Testis (tissue), 2 donors: ENCODE measurements at regions not wholly inside any gene's neighbourhood (a gene's known extent, or its start where the extent isn't known, plus 50 kb on each side); places are given as distances from the start of the nearest gene placed in this dataset.
"Not testable (repeated sequence)": the region's sequence is repeated elsewhere in the genome, so short reads cannot be mapped to it uniquely, and the experiment has no call there.

Experiments
- DNase-seq: peaks from one replicate; pipeline ENCODE4 v3.0.0-alpha.2; 2019
- H3K27ac ChIP-seq, 2 donors: fragments of 200-600 bp; sonication (generic); one replicate each; pipeline ENCODE4 v1.5.1; 2019
- H3K27me3 ChIP-seq: fragments of 200-600 bp; sonication (generic); one replicate; pipeline ENCODE4 v1.5.1; 2019
- H3K36me3 ChIP-seq: fragments of 200-600 bp; sonication (generic); one replicate; pipeline ENCODE4 v1.5.1; 2017; ENCODE audit warnings: low read depth; ENCODE audit errors: missing control alignments
- H3K4me1 ChIP-seq: fragments of 200-600 bp; sonication (generic); one replicate; pipeline ENCODE4 v1.5.1; 2019
- H3K4me3 ChIP-seq, 2 donors: fragments of 200-600 bp; sonication (generic); one replicate each; pipeline ENCODE4 v1.5.1; 2017 to 2019
- H3K9me3 ChIP-seq: fragments of 200-600 bp; sonication (generic); one replicate; pipeline ENCODE4 v1.5.1; 2017
- CTCF ChIP-seq, 3 experiments: fragments of 450-650 bp in 2 of 3; fragments of 200-600 bp in 1 of 3; sonication (generic) in 1 of 3; IDR thresholded peaks; one replicate each; pipeline ENCODE4 v1.5.1; 2016 to 2019; ENCODE audit warnings: antibody characterized with exemption in 3 of 3, mild to moderate bottlenecking in 2 of 3, moderate library complexity in 1 of 3
- POLR2A ChIP-seq: fragments of 450-650 bp; IDR thresholded peaks from one replicate; pipeline ENCODE4 v1.6.1; 2017; ENCODE audit warnings: antibody characterized with exemption, mild to moderate bottlenecking, moderate library complexity
- whole genome bisulfite sequencing, 2 donors: methylation state at CpG; one replicate each; pipeline ENCODE4 v1.1.5; 2018; 5-methylcytosine and 5-hydroxymethylcytosine counted together
- intact Hi-C: fragments of 100-400 bp; cut with DNase I; formaldehyde crosslinking; loops from one replicate; pipeline ENCODE4 v1.15.1; 2023; ENCODE audit warnings: low total_unique reads

DNA sequence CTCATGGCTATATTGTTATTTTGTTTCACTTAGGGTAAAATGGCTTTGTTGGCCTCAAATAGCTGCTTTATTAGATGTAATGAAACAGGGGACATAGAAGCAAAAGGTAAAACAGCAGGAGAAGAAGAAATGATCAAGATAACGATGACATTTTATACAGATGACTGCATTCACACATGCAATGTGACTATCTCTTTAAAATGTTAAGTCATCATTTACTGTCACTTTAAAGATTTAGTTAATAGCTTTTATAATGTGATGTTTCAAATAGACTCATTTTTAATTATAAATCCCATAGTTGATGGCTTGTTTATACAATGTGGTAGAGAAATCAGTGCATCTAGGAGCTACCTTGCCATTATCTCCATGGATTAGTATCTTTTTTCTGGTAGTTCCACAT, 2160.8 kb upstream of the DEFB115 start:
- H3K36me3 ChIP-seq, DNase-seq, H3K27ac ChIP-seq, intact Hi-C loops, H3K4me3 ChIP-seq, H3K4me1 ChIP-seq, H3K9me3 ChIP-seq, H3K27me3 ChIP-seq: not testable (repeated sequence)
- WGBS, 2 donors, result 33 to 51% methylated on average over 1 of the region's 1 CpG

DNA sequence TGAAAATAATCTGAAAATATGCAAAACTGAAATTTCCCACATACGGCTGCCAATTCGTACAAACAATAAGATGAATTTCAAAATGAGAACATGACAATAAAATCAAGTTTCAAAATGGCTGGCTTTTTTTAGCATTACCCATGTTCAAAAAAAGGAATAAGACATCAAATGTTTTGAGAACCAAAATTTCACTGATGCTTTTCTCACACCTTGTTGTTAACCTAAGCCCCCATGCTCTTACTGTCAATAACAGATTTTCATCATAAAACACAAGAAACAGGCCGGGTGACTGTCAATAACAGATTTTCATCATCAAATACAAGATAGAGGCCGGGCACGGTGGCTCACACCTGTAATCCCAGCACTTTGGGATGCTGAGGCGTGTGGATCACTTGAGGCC, 2149.6 kb upstream of the DEFB115 start:
- intact Hi-C loops, DNase-seq, H3K4me1 ChIP-seq, H3K27ac ChIP-seq, H3K4me3 ChIP-seq, H3K27me3 ChIP-seq, H3K36me3 ChIP-seq, H3K9me3 ChIP-seq: not testable (repeated sequence)
- 58 to 63% methylated on average over 6 of the region's 6 CpGs for WGBS, 2 donors

DNA sequence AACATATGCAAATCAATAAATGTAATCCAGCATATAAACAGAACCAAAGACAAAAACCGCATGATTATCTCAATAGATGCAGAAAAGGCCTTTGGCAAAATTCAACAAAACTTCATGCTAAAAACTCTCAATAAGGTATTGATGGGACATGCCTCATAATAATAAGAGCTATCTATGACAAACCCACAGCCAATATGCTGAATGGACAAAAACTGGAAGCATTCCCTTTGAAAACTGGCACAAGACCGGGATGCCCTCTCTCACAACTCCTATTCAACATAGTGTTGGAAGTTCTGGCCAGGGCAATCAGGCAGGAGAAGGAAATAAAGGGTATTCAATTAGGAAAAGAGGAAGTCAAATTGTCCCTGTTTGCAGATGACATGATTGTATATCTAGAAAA, 2148.1 kb upstream of the DEFB115 start:
- WGBS, 2 donors, result 37 to 46% methylated on average over 2 of the region's 2 CpGs
- H3K27me3 ChIP-seq, H3K36me3 ChIP-seq, DNase-seq, H3K27ac ChIP-seq, H3K4me1 ChIP-seq, H3K4me3 ChIP-seq, H3K9me3 ChIP-seq, intact Hi-C loops: not testable (repeated sequence)

GRCh38 chr20:29115097-29115496, 2142.4 kb upstream of the DEFB115 start:
- intact Hi-C loops, H3K4me1 ChIP-seq, H3K9me3 ChIP-seq, H3K36me3 ChIP-seq, H3K27me3 ChIP-seq, H3K4me3 ChIP-seq, H3K27ac ChIP-seq, DNase-seq: not testable (repeated sequence)
- WGBS, 2 donors, result 58 to 61% methylated on average over 4 of the region's 4 CpGs

DNA sequence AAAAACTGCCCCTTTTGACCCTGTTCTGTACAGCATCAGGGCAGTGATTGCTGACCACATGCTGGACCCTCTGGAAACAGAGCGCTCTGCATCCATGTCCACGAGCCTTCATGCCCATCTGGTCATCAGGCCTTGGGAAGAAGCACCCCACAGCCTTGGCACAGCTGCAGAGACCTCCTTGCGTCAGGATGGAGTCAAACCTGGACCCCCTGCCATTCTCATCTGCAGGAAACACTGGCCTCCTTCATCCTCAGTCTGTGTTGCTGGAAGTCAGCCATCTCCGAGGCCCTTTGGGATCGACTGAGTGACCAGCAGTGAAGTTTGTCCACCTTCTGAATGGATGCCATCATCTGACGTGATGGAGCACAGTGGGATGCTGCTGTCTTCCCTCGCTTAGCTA, 2138.3 kb upstream of the DEFB115 start:
- Histone ChIP-seq H3K4me1 (no peaks in the 10 kb centered on the region), H3K36me3 (no peaks in the 10 kb centered on the region), H3K27ac (no peak overlapping the region), H3K27me3 (no peaks in the 10 kb centered on the region), H3K9me3 (no peaks in the 10 kb centered on the region), H3K4me3 (no peak overlapping the region)
- no peak for DNase-seq
- TF ChIP-seq CTCF (IDR thresholded peaks at IDR 0.05), result no peak
- TF ChIP-seq POLR2A, result no peak
- intact Hi-C loops, result no loop called here
- WGBS, 2 donors, result 58 to 68% methylated on average over 5 to 7 of the region's 7 CpGs

DNA sequence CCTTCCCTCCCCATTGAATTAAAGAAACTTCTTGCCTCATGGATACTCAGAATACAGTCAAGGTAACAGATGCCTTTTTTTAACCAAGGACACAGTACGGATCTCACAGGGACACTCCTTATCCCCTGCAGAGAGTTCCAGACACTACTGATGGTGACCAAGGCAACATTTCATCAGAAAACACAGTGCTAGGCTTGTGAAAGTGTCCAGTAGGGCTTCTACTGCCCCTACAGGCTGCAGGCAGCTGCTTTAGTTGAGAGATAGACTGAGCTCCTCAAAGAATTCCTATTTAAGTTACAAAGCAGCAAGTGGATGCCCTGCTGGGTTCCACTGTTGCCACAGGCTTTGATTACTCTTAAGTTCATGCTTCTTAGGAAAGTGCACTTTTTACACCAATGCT, 2137.8 kb upstream of the DEFB115 start:
- intact Hi-C loops, H3K36me3 ChIP-seq, H3K27me3 ChIP-seq, DNase-seq, H3K4me1 ChIP-seq, H3K27ac ChIP-seq, H3K9me3 ChIP-seq, H3K4me3 ChIP-seq: not testable (repeated sequence)
- 42 to 51% methylated on average over 1 of the region's 1 CpG for WGBS, 2 donors

GRCh38 chr20:29120088-29120487, 2137.4 kb upstream of the DEFB115 start:
- H3K4me1 ChIP-seq, H3K9me3 ChIP-seq, H3K4me3 ChIP-seq, H3K36me3 ChIP-seq, H3K27ac ChIP-seq, DNase-seq, H3K27me3 ChIP-seq, intact Hi-C loops: not testable (repeated sequence)
- WGBS, 2 donors, result 29 to 40% methylated on average over 8 of the region's 8 CpGs

GRCh38 chr20:29120575-29120974, 2136.9 kb upstream of the DEFB115 start:
- WGBS, 2 donors, result 18 to 24% methylated on average over 2 of the region's 2 CpGs
- H3K4me3 ChIP-seq, H3K36me3 ChIP-seq, H3K27me3 ChIP-seq, intact Hi-C loops, H3K9me3 ChIP-seq, H3K27ac ChIP-seq, H3K4me1 ChIP-seq, DNase-seq: not testable (repeated sequence)

DNA sequence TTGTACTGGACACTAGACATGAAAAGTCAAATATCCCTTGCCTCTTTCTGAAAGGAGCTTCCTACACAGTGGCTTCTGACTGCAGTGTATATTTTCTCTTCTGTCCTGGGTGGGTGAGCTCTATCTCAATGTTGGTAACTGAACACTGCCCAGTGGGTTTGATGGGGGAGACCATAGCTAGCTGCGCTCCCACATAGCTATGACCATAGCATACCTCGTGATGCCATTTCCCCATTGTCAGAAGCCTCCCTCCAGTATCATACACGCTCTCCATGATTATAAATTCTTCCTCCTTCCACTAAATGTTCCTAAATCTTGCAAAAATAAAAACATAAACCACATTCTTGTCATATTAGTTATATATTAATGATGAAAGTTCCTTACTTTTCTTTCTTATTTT, 2134.7 kb upstream of the DEFB115 start:
- 31 to 37% methylated on average over 3 of the region's 3 CpGs for WGBS, 2 donors
- H3K27me3 ChIP-seq, intact Hi-C loops, DNase-seq, H3K36me3 ChIP-seq, H3K9me3 ChIP-seq, H3K27ac ChIP-seq, H3K4me3 ChIP-seq, H3K4me1 ChIP-seq: not testable (repeated sequence)
